ENCODE measurements at regions not wholly inside any gene's neighbourhood (a gene's known extent, or its start where the extent isn't known, plus 50 kb on each side); places are given as distances from the start of the nearest gene placed in this dataset.

DNA sequence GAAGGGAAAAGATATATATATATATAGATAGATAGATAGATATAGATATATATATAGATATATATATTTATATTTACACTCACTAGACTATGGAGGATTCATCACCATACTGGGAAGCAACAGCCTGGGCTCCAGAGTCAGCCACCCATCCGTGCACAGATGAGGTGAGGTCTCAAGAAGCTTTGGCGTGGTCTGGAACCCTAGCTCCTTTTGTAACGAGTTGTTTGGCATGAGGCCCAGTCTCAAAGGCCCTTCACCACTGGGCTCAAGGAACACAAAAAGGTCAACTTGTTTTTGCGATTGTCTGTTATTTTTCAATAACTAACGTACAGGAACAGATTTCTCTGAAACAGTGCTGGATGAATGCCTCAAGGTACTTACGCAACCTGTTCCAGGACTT lies 448.7 kb downstream of the CMPK2 start:
- H3K4me1 ChIP-seq, result no peaks in the 10 kb centered on the region
- DNase-seq (ENCODE audit: extremely low spot score), result no peak
- TF ChIP-seq POLR2AphosphoS5 (IDR thresholded peaks at IDR 0.05), result no peak
- no peak for TF ChIP-seq EP300 (IDR thresholded peaks at IDR 0.05)
- no peak for TF ChIP-seq POLR2A (IDR thresholded peaks at IDR 0.05; ENCODE audit: low read depth)
- TF ChIP-seq, protein P1, sequence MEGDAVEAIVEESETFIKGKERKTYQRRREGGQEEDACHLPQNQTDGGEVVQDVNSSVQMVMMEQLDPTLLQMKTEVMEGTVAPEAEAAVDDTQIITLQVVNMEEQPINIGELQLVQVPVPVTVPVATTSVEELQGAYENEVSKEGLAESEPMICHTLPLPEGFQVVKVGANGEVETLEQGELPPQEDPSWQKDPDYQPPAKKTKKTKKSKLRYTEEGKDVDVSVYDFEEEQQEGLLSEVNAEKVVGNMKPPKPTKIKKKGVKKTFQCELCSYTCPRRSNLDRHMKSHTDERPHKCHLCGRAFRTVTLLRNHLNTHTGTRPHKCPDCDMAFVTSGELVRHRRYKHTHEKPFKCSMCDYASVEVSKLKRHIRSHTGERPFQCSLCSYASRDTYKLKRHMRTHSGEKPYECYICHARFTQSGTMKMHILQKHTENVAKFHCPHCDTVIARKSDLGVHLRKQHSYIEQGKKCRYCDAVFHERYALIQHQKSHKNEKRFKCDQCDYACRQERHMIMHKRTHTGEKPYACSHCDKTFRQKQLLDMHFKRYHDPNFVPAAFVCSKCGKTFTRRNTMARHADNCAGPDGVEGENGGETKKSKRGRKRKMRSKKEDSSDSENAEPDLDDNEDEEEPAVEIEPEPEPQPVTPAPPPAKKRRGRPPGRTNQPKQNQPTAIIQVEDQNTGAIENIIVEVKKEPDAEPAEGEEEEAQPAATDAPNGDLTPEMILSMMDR (IDR thresholded peaks at IDR 0.05), result no peak
- H3K4me3 ChIP-seq, result no peak overlapping the region
- no peaks in the 10 kb centered on the region for H3K36me3 ChIP-seq
- H3K27me3 ChIP-seq, result no peaks in the 10 kb centered on the region
- H3K9me3 ChIP-seq, result no peaks in the 10 kb centered on the region
- intact Hi-C loops (cut with DNase I), result no loop called here
- H3K27ac ChIP-seq (replicated peaks in 1 of 4), result no peak overlapping the region
- WGBS, result 91% methylated on average over 6 of the region's 6 CpGs

DNA sequence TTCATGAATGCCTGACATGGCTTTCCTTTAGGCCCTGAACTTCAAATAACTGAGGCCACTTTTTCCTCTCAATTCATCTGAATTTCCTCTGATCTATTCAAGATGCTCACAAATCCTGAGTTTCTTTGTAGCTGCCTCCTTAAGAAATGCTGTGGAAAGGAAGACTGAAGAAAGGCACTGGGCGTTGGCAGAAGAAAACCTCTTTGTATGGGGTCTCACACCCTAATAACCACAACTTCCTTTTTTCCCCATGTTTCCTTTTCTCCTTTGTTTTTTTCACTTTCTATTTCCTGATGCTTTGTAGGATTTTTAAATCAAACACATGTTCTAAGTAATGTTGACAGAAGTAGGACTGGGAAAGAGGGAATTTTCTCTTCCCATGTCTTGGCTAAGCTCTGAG lies 447.4 kb downstream of the CMPK2 start:
- TF ChIP-seq, protein P1 (IDR thresholded peaks at IDR 0.05), result no peak
- no peak for TF ChIP-seq POLR2A (IDR thresholded peaks at IDR 0.05; ENCODE audit: low read depth)

DNA sequence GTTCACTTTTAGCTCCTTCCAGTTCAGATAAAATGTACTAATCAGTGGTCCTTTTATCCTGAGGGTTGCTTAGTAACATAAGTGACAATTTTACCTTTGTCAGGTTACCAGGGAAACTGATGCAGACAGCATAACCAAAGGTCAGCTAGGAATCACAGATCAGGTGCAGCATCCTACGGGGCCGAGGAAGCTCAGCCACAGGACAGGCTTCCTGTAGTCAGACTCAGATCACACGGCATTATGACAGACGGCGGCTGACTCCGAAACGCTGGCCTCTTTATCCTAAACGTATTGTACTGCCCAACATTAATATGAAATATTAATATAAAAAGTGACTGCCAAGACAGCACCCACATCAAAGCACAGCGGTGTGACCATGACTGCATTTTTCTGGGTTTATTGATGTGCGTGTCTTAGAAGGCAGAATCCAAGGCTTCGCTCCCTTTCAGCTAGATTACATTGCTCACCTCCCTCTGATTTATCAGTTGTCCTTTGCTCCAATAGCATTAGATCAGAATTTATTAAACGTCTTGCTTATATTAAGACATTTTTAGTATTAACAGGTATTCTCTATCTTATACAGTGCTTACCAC lies 444.5 kb downstream of the CMPK2 start:
- Histone ChIP-seq H3K9me3 (no peaks in the 10 kb centered on the region), H3K27ac (replicated peaks in 1 of 4) (no peak overlapping the region), H3K4me3 (no peak overlapping the region), H3K4me1 (no peaks in the 10 kb centered on the region), H3K27me3 (no peaks in the 10 kb centered on the region), H3K36me3 (no peaks in the 10 kb centered on the region)
- no peak for TF ChIP-seq POLR2A (IDR thresholded peaks at IDR 0.05; ENCODE audit: low read depth)
- TF ChIP-seq POLR2AphosphoS5 (IDR thresholded peaks at IDR 0.05), result no peak
- intact Hi-C loops (cut with DNase I), result no loop called here
- DNase-seq (ENCODE audit: extremely low spot score), result no peak
- 65% methylated on average over 12 of the region's 12 CpGs for WGBS

More for the DNA sequence above, 447.4 kb downstream of the CMPK2 start:
- Histone ChIP-seq H3K4me1 (no peaks in the 10 kb centered on the region), H3K27ac (replicated peaks in 1 of 4) (no peak overlapping the region), H3K36me3 (no peaks in the 10 kb centered on the region), H3K27me3 (no peaks in the 10 kb centered on the region), H3K9me3 (no peaks in the 10 kb centered on the region), H3K4me3 (no peak overlapping the region)
- DNase-seq (ENCODE audit: extremely low spot score), result no peak
- WGBS, result 57% methylated on average over 1 of the region's 1 CpG
- intact Hi-C loops (cut with DNase I), result no loop called here

DNA sequence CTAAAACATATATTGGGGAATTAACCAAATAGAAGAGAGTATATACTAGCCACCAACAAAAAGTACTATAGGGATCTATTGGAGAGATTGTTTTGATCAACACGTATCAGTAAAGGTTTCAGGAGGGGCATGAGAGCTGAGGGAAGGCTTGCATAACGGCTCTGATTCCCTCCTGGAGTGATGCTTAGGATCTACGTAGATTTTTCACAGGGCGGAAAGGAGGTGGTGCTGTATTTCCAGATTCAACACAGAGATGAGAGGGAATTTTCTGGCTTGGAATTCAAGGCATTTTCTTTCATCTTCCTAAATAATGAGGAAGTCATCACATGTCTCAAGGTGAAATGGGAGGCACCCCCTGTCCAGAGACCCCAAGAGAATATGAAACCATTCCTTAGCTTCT lies 443.8 kb downstream of the CMPK2 start:
- H3K4me3 ChIP-seq, result no peak overlapping the region
- no peak for TF ChIP-seq POLR2A (IDR thresholded peaks at IDR 0.05; ENCODE audit: low read depth)
- no peak for TF ChIP-seq POLR2AphosphoS5 (IDR thresholded peaks at IDR 0.05)
- no peak for TF ChIP-seq EP300 (IDR thresholded peaks at IDR 0.05)
- TF ChIP-seq, protein P1 (IDR thresholded peaks at IDR 0.05), result no peak
- no peaks in the 10 kb centered on the region for H3K36me3 ChIP-seq
- no peaks in the 10 kb centered on the region for H3K27me3 ChIP-seq
- WGBS, result 69% methylated on average over 4 of the region's 4 CpGs
- H3K9me3 ChIP-seq, result no peaks in the 10 kb centered on the region
- DNase-seq (ENCODE audit: extremely low spot score), result no peak
- H3K4me1 ChIP-seq, result no peaks in the 10 kb centered on the region
- H3K27ac ChIP-seq (replicated peaks in 1 of 4), result no peak overlapping the region
- intact Hi-C loops (cut with DNase I), result no loop called here

DNA sequence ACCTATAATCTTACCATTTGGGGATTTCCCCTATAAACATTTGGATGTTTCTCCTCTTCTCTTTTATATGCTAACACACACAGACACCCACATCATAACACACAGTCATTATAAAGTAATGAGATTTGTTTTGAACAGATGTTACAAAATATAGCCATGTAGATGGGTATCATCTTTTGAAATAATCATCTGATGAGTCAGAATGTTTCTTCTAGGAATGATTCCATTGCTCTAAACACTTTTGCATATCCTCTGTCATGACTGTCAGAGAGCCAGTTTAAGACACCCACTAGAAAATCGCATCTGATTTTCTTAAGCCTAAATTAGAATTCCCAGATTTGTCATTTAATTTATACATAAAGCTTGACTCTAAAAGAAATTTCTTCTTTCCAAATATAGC lies 442.6 kb downstream of the CMPK2 start:
- Histone ChIP-seq H3K4me3 (no peak overlapping the region), H3K27me3 (no peaks in the 10 kb centered on the region), H3K27ac (replicated peaks in 1 of 4) (no peak overlapping the region), H3K9me3 (peaks cover 0 to 3% (median 0%) of the 10 kb centered on the region in 4 donors), H3K4me1 (no peaks in the 10 kb centered on the region), H3K36me3 (no peaks in the 10 kb centered on the region)
- TF ChIP-seq POLR2A (IDR thresholded peaks at IDR 0.05; ENCODE audit: low read depth) (no peak), EP300 (IDR thresholded peaks at IDR 0.05) (no peak), POLR2AphosphoS5 (IDR thresholded peaks at IDR 0.05) (no peak)
- TF ChIP-seq, protein P1 (IDR thresholded peaks at IDR 0.05), result no peak
- no peak for DNase-seq (ENCODE audit: extremely low spot score)
- intact Hi-C loops (cut with DNase I), result no loop called here
- 80% methylated on average over 1 of the region's 1 CpG for WGBS
